Loucy (cell line): ENCODE measurements at regions not wholly inside any gene's neighbourhood (a gene's known extent, or its start where the extent isn't known, plus 50 kb on each side); places are given as distances from the start of the nearest gene placed in this dataset.

Experiments
- CTCF ChIP-seq: fragments of 200-600 bp; sonication (generic); conservative IDR thresholded peaks from 2 replicates; pipeline ENCODE4 v1.5.1; 2014; ENCODE audit warnings: mild to moderate bottlenecking, antibody characterized with exemption, low read length
- EZH2phosphoT487 ChIP-seq: fragments of 200-600 bp; IDR thresholded peaks from 2 replicates; pipeline ENCODE4 v1.6.1; 2018; ENCODE audit warnings: antibody characterized with exemption, mild to moderate bottlenecking, moderate library complexity, borderline replicate concordance

GRCh38 chr10:128981881-128982615, 485.0 kb upstream of the MGMT start:
- no peak for TF ChIP-seq CTCF
- no peak for TF ChIP-seq EZH2phosphoT487
